Activated naive CD8-positive, alpha-beta T cell (primary cell): ENCODE measurements at regions not wholly inside any gene's neighbourhood (a gene's known extent, or its start where the extent isn't known, plus 50 kb on each side); places are given as distances from the start of the nearest gene placed in this dataset.

Experiments
- H3K27ac Mint-ChIP-seq: one replicate; pipeline ENCODE4 v1.8.0; 2021; ENCODE audit warnings: mixed read lengths
- H3K27me3 Mint-ChIP-seq: one replicate; pipeline ENCODE4 v1.8.0; 2021; ENCODE audit warnings: mixed read lengths
- H3K36me3 Mint-ChIP-seq: one replicate; pipeline ENCODE4 v1.8.0; 2021; ENCODE audit warnings: mixed read lengths
- H3K4me1 Mint-ChIP-seq: one replicate; pipeline ENCODE4 v1.8.0; 2021; ENCODE audit warnings: low read depth, mixed read lengths
- H3K4me3 Mint-ChIP-seq: one replicate; pipeline ENCODE4 v1.8.0; 2021; ENCODE audit warnings: mild to moderate bottlenecking, mixed read lengths
- H3K9me3 Mint-ChIP-seq: one replicate; pipeline ENCODE4 v1.8.0; 2021; ENCODE audit warnings: low read depth, mixed read lengths

- H3K4me1 Mint-ChIP-seq: no peaks in the 10 kb centered on the region
- H3K4me3 Mint-ChIP-seq: no peak overlapping the region
- H3K27me3 Mint-ChIP-seq: peaks cover 3% of the 10 kb centered on the region
- no peaks in the 10 kb centered on the region for H3K9me3 Mint-ChIP-seq
- H3K27ac Mint-ChIP-seq: no peak overlapping the region
- no peaks in the 10 kb centered on the region for H3K36me3 Mint-ChIP-seq
Measured at GRCh38 chr6:15993716-15994228, 135.1 kb upstream of the MYLIP start.

- Mint-ChIP-seq H3K4me1 (no peaks in the 10 kb centered on the region), H3K9me3 (no peaks in the 10 kb centered on the region), H3K27me3 (no peaks in the 10 kb centered on the region), H3K36me3 (no peaks in the 10 kb centered on the region), H3K27ac (no peak overlapping the region), H3K4me3 (no peak overlapping the region)
Measured at GRCh38 chr6:15990179-15990578, 138.7 kb upstream of the MYLIP start.

- H3K4me3 Mint-ChIP-seq: no peak overlapping the region
- H3K36me3 Mint-ChIP-seq: no peaks in the 10 kb centered on the region
- no peaks in the 10 kb centered on the region for H3K4me1 Mint-ChIP-seq
- H3K27me3 Mint-ChIP-seq: no peaks in the 10 kb centered on the region
- no peaks in the 10 kb centered on the region for H3K9me3 Mint-ChIP-seq
- no peak overlapping the region for H3K27ac Mint-ChIP-seq
Measured at GRCh38 chr6:15989397-15989796, 139.5 kb upstream of the MYLIP start.

GRCh38 chr6:15987569-15987968 is 141.3 kb upstream of the MYLIP start:
- Mint-ChIP-seq H3K27me3 (no peaks in the 10 kb centered on the region), H3K9me3 (no peaks in the 10 kb centered on the region), H3K4me3 (no peak overlapping the region), H3K4me1 (no peaks in the 10 kb centered on the region), H3K36me3 (no peaks in the 10 kb centered on the region), H3K27ac (no peak overlapping the region)

- H3K27ac Mint-ChIP-seq: no peak overlapping the region
- H3K4me1 Mint-ChIP-seq: no peaks in the 10 kb centered on the region
- no peaks in the 10 kb centered on the region for H3K9me3 Mint-ChIP-seq
- H3K27me3 Mint-ChIP-seq: no peaks in the 10 kb centered on the region
- no peaks in the 10 kb centered on the region for H3K36me3 Mint-ChIP-seq
- H3K4me3 Mint-ChIP-seq: no peak overlapping the region
Measured at GRCh38 chr6:15986027-15986629, 142.8 kb upstream of the MYLIP start.

- H3K4me1 Mint-ChIP-seq: no peaks in the 10 kb centered on the region
- H3K9me3 Mint-ChIP-seq: no peaks in the 10 kb centered on the region
- H3K4me3 Mint-ChIP-seq: no peak overlapping the region
- no peak overlapping the region for H3K27ac Mint-ChIP-seq
- H3K27me3 Mint-ChIP-seq: no peaks in the 10 kb centered on the region
- no peaks in the 10 kb centered on the region for H3K36me3 Mint-ChIP-seq
Measured at GRCh38 chr6:15985379-15985959, 143.4 kb upstream of the MYLIP start.

- H3K36me3 Mint-ChIP-seq: no peaks in the 10 kb centered on the region
- no peaks in the 10 kb centered on the region for H3K27me3 Mint-ChIP-seq
- no peak overlapping the region for H3K27ac Mint-ChIP-seq
- H3K9me3 Mint-ChIP-seq: no peaks in the 10 kb centered on the region
- H3K4me1 Mint-ChIP-seq: no peaks in the 10 kb centered on the region
- H3K4me3 Mint-ChIP-seq: no peak overlapping the region
Measured at GRCh38 chr6:15981956-15982355, 146.9 kb upstream of the MYLIP start.

GRCh38 chr6:15980801-15981200 is 148.1 kb upstream of the MYLIP start:
- H3K4me1 Mint-ChIP-seq: no peaks in the 10 kb centered on the region
- H3K4me3 Mint-ChIP-seq: no peak overlapping the region
- H3K9me3 Mint-ChIP-seq: no peaks in the 10 kb centered on the region
- H3K27me3 Mint-ChIP-seq: no peaks in the 10 kb centered on the region
- no peak overlapping the region for H3K27ac Mint-ChIP-seq
- H3K36me3 Mint-ChIP-seq: no peaks in the 10 kb centered on the region

GRCh38 chr6:15978426-15978825 is 150.5 kb upstream of the MYLIP start:
- H3K9me3 Mint-ChIP-seq: peaks cover 7% of the 10 kb centered on the region
- peaks cover 2% of the 10 kb centered on the region for H3K36me3 Mint-ChIP-seq
- H3K27ac Mint-ChIP-seq: no peak overlapping the region
- H3K4me3 Mint-ChIP-seq: no peak overlapping the region
- no peaks in the 10 kb centered on the region for H3K4me1 Mint-ChIP-seq
- no peaks in the 10 kb centered on the region for H3K27me3 Mint-ChIP-seq

- no peak overlapping the region for H3K27ac Mint-ChIP-seq
- H3K36me3 Mint-ChIP-seq: peaks cover 2% of the 10 kb centered on the region
- no peaks in the 10 kb centered on the region for H3K4me1 Mint-ChIP-seq
- peaks cover 15% of the 10 kb centered on the region for H3K9me3 Mint-ChIP-seq
- no peaks in the 10 kb centered on the region for H3K27me3 Mint-ChIP-seq
- no peak overlapping the region for H3K4me3 Mint-ChIP-seq
Measured at GRCh38 chr6:15977050-15977449, 151.8 kb upstream of the MYLIP start.

- Mint-ChIP-seq H3K27me3 (no peaks in the 10 kb centered on the region), H3K4me3 (no peak overlapping the region), H3K27ac (no peak overlapping the region)
Measured at GRCh38 chr6:15974817-15975216, 154.1 kb upstream of the MYLIP start.

GRCh38 chr6:15970517-15970916 is 158.4 kb upstream of the MYLIP start:
- H3K9me3 Mint-ChIP-seq: peaks cover 15% of the 10 kb centered on the region
- peaks cover 2% of the 10 kb centered on the region for H3K27me3 Mint-ChIP-seq
- H3K27ac Mint-ChIP-seq: no peak overlapping the region
- H3K4me1 Mint-ChIP-seq: no peaks in the 10 kb centered on the region
- no peak overlapping the region for H3K4me3 Mint-ChIP-seq
- H3K36me3 Mint-ChIP-seq: peaks cover 2% of the 10 kb centered on the region

More at GRCh38 chr6:15974817-15975216, 154.1 kb upstream of the MYLIP start:
- Mint-ChIP-seq H3K36me3 (peaks cover 2% of the 10 kb centered on the region), H3K9me3 (peaks cover 15% of the 10 kb centered on the region), H3K4me1 (no peaks in the 10 kb centered on the region)

GRCh38 chr6:15969236-15969778 is 159.6 kb upstream of the MYLIP start:
- Mint-ChIP-seq H3K4me3 (no peak overlapping the region), H3K36me3 (peaks cover 2% of the 10 kb centered on the region), H3K27me3 (peaks cover 2% of the 10 kb centered on the region), H3K9me3 (peaks cover 15% of the 10 kb centered on the region), H3K27ac (no peak overlapping the region), H3K4me1 (no peaks in the 10 kb centered on the region)

GRCh38 chr6:15968519-15968918 is 160.4 kb upstream of the MYLIP start:
- Mint-ChIP-seq H3K9me3 (peaks cover 8% of the 10 kb centered on the region), H3K36me3 (no peaks in the 10 kb centered on the region), H3K4me1 (no peaks in the 10 kb centered on the region), H3K27ac (no peak overlapping the region), H3K4me3 (no peak overlapping the region), H3K27me3 (peaks cover 2% of the 10 kb centered on the region)

GRCh38 chr6:15966000-15966520 is 162.8 kb upstream of the MYLIP start:
- Mint-ChIP-seq H3K27me3 (peaks cover 2% of the 10 kb centered on the region), H3K27ac (no peak overlapping the region), H3K4me3 (no peak overlapping the region)

GRCh38 chr6:15962449-15962764 is 166.5 kb upstream of the MYLIP start:
- Mint-ChIP-seq H3K27ac (no peak overlapping the region), H3K9me3 (no peaks in the 10 kb centered on the region), H3K27me3 (no peaks in the 10 kb centered on the region), H3K4me1 (peaks cover 7% of the 10 kb centered on the region), H3K4me3 (no peak overlapping the region), H3K36me3 (no peaks in the 10 kb centered on the region)

More at GRCh38 chr6:15966000-15966520, 162.8 kb upstream of the MYLIP start:
- H3K9me3 Mint-ChIP-seq: no peaks in the 10 kb centered on the region
- no peaks in the 10 kb centered on the region for H3K36me3 Mint-ChIP-seq
- H3K4me1 Mint-ChIP-seq: peaks cover 7% of the 10 kb centered on the region
